OCI-LY1 (cell line): ENCODE measurements at regions not wholly inside any gene's neighbourhood (a gene's known extent, or its start where the extent isn't known, plus 50 kb on each side); places are given as distances from the start of the nearest gene placed in this dataset.

ENCODE experiments used
- H2AFZ ChIP-seq: fragments of 200-600 bp; sonication (generic), shearing (Covaris generic); 2 replicates; pipeline ENCODE4 v1.6.0; 2014; ENCODE audit warnings: antibody characterized with exemption, mild to moderate bottlenecking, low read length
- H3F3A ChIP-seq: fragments of 200-600 bp; sonication (generic), shearing (Covaris generic); 2 replicates; pipeline ENCODE4 v1.6.0; 2014; ENCODE audit warnings: mild to moderate bottlenecking, antibody characterized with exemption, low read length, moderate library complexity; ENCODE audit not compliant: insufficient read depth
- H3K27ac ChIP-seq: fragments of 200-600 bp; sonication (generic); 2 replicates; pipeline ENCODE4 v1.5.1; 2014; ENCODE audit warnings: low read length, mixed run types, mild to moderate bottlenecking, low read depth; ENCODE audit not compliant: poor library complexity, severe bottlenecking
- H3K27me3 ChIP-seq: fragments of 200-600 bp; sonication (generic); 2 replicates; pipeline ENCODE4 v1.6.0; 2014; ENCODE audit warnings: antibody characterized with exemption, mild to moderate bottlenecking, low read length, moderate library complexity; ENCODE audit not compliant: insufficient read depth
- H3K36me3 ChIP-seq: fragments of 200-600 bp; sonication (generic); 2 replicates; pipeline ENCODE4 v1.6.1; 2014; ENCODE audit warnings: mild to moderate bottlenecking, antibody characterized with exemption, low read length, moderate library complexity, mixed read lengths; ENCODE audit not compliant: insufficient read depth
- H3K4me1 ChIP-seq: fragments of 200-600 bp; sonication (generic); 2 replicates; pipeline ENCODE4 v1.5.1; 2014; ENCODE audit warnings: mild to moderate bottlenecking, low read length, moderate library complexity; ENCODE audit not compliant: insufficient read depth, severe bottlenecking
- H3K4me2 ChIP-seq: fragments of 200-600 bp; sonication (generic), shearing (Covaris generic); 2 replicates; pipeline ENCODE4 v1.6.1; 2014; ENCODE audit warnings: low read length
- H3K4me3 ChIP-seq: fragments of 200-600 bp; sonication (generic); 2 replicates; pipeline ENCODE4 v1.5.1; 2014; ENCODE audit warnings: low read length, low read depth, mild to moderate bottlenecking, mixed read lengths; ENCODE audit not compliant: poor library complexity, severe bottlenecking
- H3K79me2 ChIP-seq: fragments of 200-600 bp; shearing (Covaris generic); 2 replicates; pipeline ENCODE4 v1.6.1; 2016; ENCODE audit warnings: mixed run types, low read length, mixed read lengths; ENCODE audit not compliant: insufficient read depth
- H3K9ac ChIP-seq: fragments of 200-600 bp; sonication (generic), shearing (Covaris generic); 2 replicates; pipeline ENCODE4 v1.6.1; 2014; ENCODE audit warnings: mild to moderate bottlenecking, low read length, mixed read lengths
- H3K9me2 ChIP-seq: fragments of 200-600 bp; sonication (generic), shearing (Covaris generic); 2 replicates; pipeline ENCODE4 v1.6.1; 2014; ENCODE audit warnings: low read depth, mild to moderate bottlenecking, low read length, mixed read lengths
- H3K9me3 ChIP-seq: fragments of 200-600 bp; shearing (Covaris generic); 2 replicates; pipeline ENCODE4 v1.6.1; 2014; ENCODE audit warnings: low read length, mixed read lengths
- H4K20me1 ChIP-seq: fragments of 200-600 bp; sonication (generic), shearing (Covaris generic); 2 replicates; pipeline ENCODE4 v1.6.0; 2016; ENCODE audit warnings: mild to moderate bottlenecking, low read length; ENCODE audit not compliant: insufficient read depth
- CTCF ChIP-seq: fragments of 200-600 bp; sonication (generic), shearing (Covaris generic); IDR thresholded peaks from 2 replicates; pipeline ENCODE4 v1.5.1; 2017; ENCODE audit warnings: mild to moderate bottlenecking, antibody characterized with exemption, low read length, moderate library complexity, mixed read lengths
- EZH2 ChIP-seq: fragments of 200-600 bp; sonication (generic), shearing (Covaris generic); IDR thresholded peaks from 2 replicates; pipeline ENCODE4 v1.8.0; 2017; ENCODE audit warnings: borderline replicate concordance, mixed run types, mild to moderate bottlenecking, antibody characterized with exemption, low read length, moderate library complexity, mixed read lengths

- H3K36me3 ChIP-seq: no peaks in the 10 kb centered on the region
- H3K79me2 ChIP-seq: no peaks in the 10 kb centered on the region
- no peak overlapping the region for H3K4me2 ChIP-seq
- no peaks in the 10 kb centered on the region for H3K9me3 ChIP-seq
- H3K27me3 ChIP-seq: no peaks in the 10 kb centered on the region
- no peaks in the 10 kb centered on the region for H3K9me2 ChIP-seq
- H3K4me1 ChIP-seq: no peaks in the 10 kb centered on the region
- no peaks in the 10 kb centered on the region for H3F3A ChIP-seq
- H4K20me1 ChIP-seq: no peaks in the 10 kb centered on the region
- no peak overlapping the region for H2AFZ ChIP-seq
- no peak overlapping the region for H3K9ac ChIP-seq
- TF ChIP-seq CTCF: no peak
- TF ChIP-seq EZH2: no peak
- no peak overlapping the region for H3K4me3 ChIP-seq
- H3K27ac ChIP-seq: no peak overlapping the region
Measured at GRCh38 chr4:106609917-106610316, 241.3 kb upstream of the GIMD1 start.

- no peaks in the 10 kb centered on the region for H4K20me1 ChIP-seq
- H2AFZ ChIP-seq: no peak overlapping the region
- no peaks in the 10 kb centered on the region for H3K4me1 ChIP-seq
- no peak overlapping the region for H3K27ac ChIP-seq
- TF ChIP-seq EZH2 (no peak), CTCF (no peak)
- no peaks in the 10 kb centered on the region for H3K79me2 ChIP-seq
- no peak overlapping the region for H3K9ac ChIP-seq
- H3K27me3 ChIP-seq: no peaks in the 10 kb centered on the region
- H3K9me2 ChIP-seq: no peaks in the 10 kb centered on the region
- H3K4me3 ChIP-seq: no peak overlapping the region
- no peaks in the 10 kb centered on the region for H3F3A ChIP-seq
- no peaks in the 10 kb centered on the region for H3K9me3 ChIP-seq
- no peaks in the 10 kb centered on the region for H3K36me3 ChIP-seq
- H3K4me2 ChIP-seq: no peak overlapping the region
Measured at GRCh38 chr4:106607558-106607957, 239.0 kb upstream of the GIMD1 start.

GRCh38 chr4:106604319-106605051 lies 235.9 kb upstream of the GIMD1 start:
- TF ChIP-seq CTCF (no peak), EZH2 (no peak)

More at GRCh38 chr4:106604319-106605051, 235.9 kb upstream of the GIMD1 start:
- H4K20me1 ChIP-seq: no peaks in the 10 kb centered on the region
- no peak overlapping the region for H3K27ac ChIP-seq
- no peak overlapping the region for H2AFZ ChIP-seq
- H3K36me3 ChIP-seq: no peaks in the 10 kb centered on the region
- no peak overlapping the region for H3K4me2 ChIP-seq
- no peaks in the 10 kb centered on the region for H3F3A ChIP-seq
- no peaks in the 10 kb centered on the region for H3K79me2 ChIP-seq
- H3K9me2 ChIP-seq: no peaks in the 10 kb centered on the region
- H3K4me3 ChIP-seq: no peak overlapping the region
- no peaks in the 10 kb centered on the region for H3K27me3 ChIP-seq
- H3K9me3 ChIP-seq: no peaks in the 10 kb centered on the region
- no peaks in the 10 kb centered on the region for H3K4me1 ChIP-seq
- H3K9ac ChIP-seq: no peak overlapping the region
